GM12878 (cell line): ENCODE measurements at regions not wholly inside any gene's neighbourhood (a gene's known extent, or its start where the extent isn't known, plus 50 kb on each side); places are given as distances from the start of the nearest gene placed in this dataset.

Experiments
- ATAC-seq: fragments of 200-7000 bp; cut with Tn5 transposase; 3 replicates; pipeline ENCODE4 v1.9.1; 2020; ENCODE audit warnings: mild to moderate bottlenecking, moderate library complexity
- BruUV-seq: library from RNA; stranded (reverse); fragments of 400-500 nt; replicated peaks from 2 replicates; lab custom pipeline; 2021; lab: Mats Ljungman, UMichigan
- CTCF ChIA-PET: fragments of 300-600 bp; sonication (Branson Sonifier 250); formaldehyde crosslinking; extraction: SDS; loops from one replicate; lab custom pipeline; 2021; ENCODE audit warnings: inconsistent platforms; lab: Yijun Ruan, JAX
- POLR2A ChIA-PET: fragments of 350-600 bp; formaldehyde crosslinking; extraction: SDS; loops from one replicate; lab custom pipeline; 2021; ENCODE audit warnings: inconsistent platforms; lab: Charles Lee
- RAD21 ChIA-PET: fragments of 300-600 bp; sonication (Branson Sonifier 250); formaldehyde crosslinking; loops from one replicate; lab custom pipeline; 2023; ENCODE audit warnings: antibody characterized with exemption; ENCODE audit not compliant: unreplicated experiment; lab: Charles Lee
- SMC1A ChIA-PET: fragments of 300-600 bp; sonication (Branson Sonifier 250); formaldehyde crosslinking; loops from one replicate; lab custom pipeline; 2023; ENCODE audit not compliant: unreplicated experiment, uncharacterized antibody; lab: Charles Lee
- DNase-seq: peaks from one replicate; pipeline ENCODE4 v3.0.0-alpha.2; 2011; ENCODE audit warnings: low read depth, low spot score
- FAIRE-seq: peaks from 3 replicates; lab custom pipeline; 2011; peaks lifted over from hg19 to GRCh38; lab: Jason Lieb, UNC
- H2AFZ ChIP-seq: 2 replicates; pipeline ENCODE4 v1.6.0; 2011; ENCODE audit warnings: low read depth, low read length, control low read depth; ENCODE audit not compliant: control insufficient read depth
- H3K27ac ChIP-seq: 2 replicates; pipeline ENCODE4 v1.5.1; 2011; ENCODE audit warnings: control low read depth; ENCODE audit not compliant: control insufficient read depth, insufficient read depth
- H3K27me3 ChIP-seq, 2 experiments: replicated peaks in 1 of 2; 2 replicates each; pipeline versions ENCODE4 v1.6.0 to v1.6.1; 2011; ENCODE audit warnings: low read length in 1 of 2; ENCODE audit not compliant: control insufficient read depth in 2 of 2, insufficient read depth in 2 of 2
- H3K36me3 ChIP-seq, 2 experiments: 2 replicates each; pipeline ENCODE4 v1.5.1; 2011; ENCODE audit warnings: low read length in 1 of 2; ENCODE audit not compliant: control insufficient read depth in 2 of 2, insufficient read depth in 2 of 2
- H3K4me1 ChIP-seq: 2 replicates; pipeline ENCODE4 v1.6.1; 2011; ENCODE audit warnings: mild to moderate bottlenecking, low read length, moderate library complexity, mixed read lengths; ENCODE audit not compliant: control insufficient read depth, insufficient read depth
- H3K4me2 ChIP-seq: 2 replicates; pipeline ENCODE4 v1.6.0; 2011; ENCODE audit warnings: control low read depth; ENCODE audit not compliant: control insufficient read depth, insufficient read depth
- H3K4me3 ChIP-seq: fragments of 200-600 bp; sonication (generic); 2 replicates; pipeline ENCODE4 v1.5.1; 2016
- H3K79me2 ChIP-seq: 2 replicates; pipeline ENCODE4 v1.6.0; 2011; ENCODE audit warnings: low read length; ENCODE audit not compliant: control insufficient read depth, insufficient read depth
- H3K9ac ChIP-seq: 2 replicates; pipeline ENCODE4 v1.8.0; 2011; ENCODE audit warnings: low read length, control low read depth, mixed read lengths; ENCODE audit not compliant: control insufficient read depth, insufficient read depth
- H3K9me3 ChIP-seq: replicated peaks from 3 replicates; pipeline ENCODE4 v1.5.1; 2011; ENCODE audit warnings: mild to moderate bottlenecking, low read length; ENCODE audit not compliant: control insufficient read depth, insufficient read depth
- H4K20me1 ChIP-seq: 2 replicates; pipeline ENCODE4 v1.6.0; 2011; ENCODE audit not compliant: control insufficient read depth, insufficient read depth
- CEBPZ ChIP-seq: fragments of 150-350 bp; IDR thresholded peaks from 2 replicates; pipeline ENCODE4 v1.6.1; 2016; ENCODE audit warnings: low read depth, low read length
- HSF1 ChIP-seq: fragments of 150-350 bp; IDR thresholded peaks from 2 replicates; pipeline ENCODE4 v1.6.1; 2014; ENCODE audit warnings: mild to moderate bottlenecking, low read depth, low read length
- KAT2A ChIP-seq: conservative IDR thresholded peaks from 2 replicates; pipeline ENCODE4 v1.6.1; 2011; ENCODE audit warnings: low read depth, low read length; ENCODE audit not compliant: control insufficient read depth
- MLLT1 ChIP-seq: fragments of 450-650 bp; IDR thresholded peaks from 2 replicates; pipeline ENCODE4 v1.6.1; 2016; ENCODE audit warnings: mild to moderate bottlenecking
- SKIL ChIP-seq: fragments of 450-650 bp; IDR thresholded peaks from 2 replicates; pipeline ENCODE4 v1.6.1; 2017; ENCODE audit warnings: mild to moderate bottlenecking, low read depth, inconsistent platforms; ENCODE audit not compliant: poor library complexity, severe bottlenecking
- TCF3 ChIP-seq: IDR thresholded peaks from 2 replicates; pipeline ENCODE4 v1.6.1; 2012; ENCODE audit warnings: low read depth, mild to moderate bottlenecking, low read length, borderline replicate concordance; ENCODE audit not compliant: insufficient read depth
- ZNF24 ChIP-seq: fragments of 450-650 bp; IDR thresholded peaks from 2 replicates; pipeline ENCODE4 v1.6.1; 2017; ENCODE audit warnings: antibody characterized with exemption, mild to moderate bottlenecking
- ZSCAN29 ChIP-seq: fragments of 450-650 bp; IDR thresholded peaks from 2 replicates; pipeline ENCODE4 v1.6.1; 2017; ENCODE audit warnings: mild to moderate bottlenecking, moderate library complexity
- WGBS: methylation state at CpG from one replicate; pipeline ENCODE4 v1.1.6; 2016; ENCODE audit warnings: low lambda C conversion rate; ENCODE audit not compliant: insufficient replicate concordance, insufficient coverage; ENCODE audit errors: missing lambda C conversion rate; 5-methylcytosine and 5-hydroxymethylcytosine counted together
- in situ Hi-C: fragments of 300-500 bp; cut with MboI; formaldehyde crosslinking; loops from 9 replicates; pipeline ENCODE4 v1.14.3; 2018; ENCODE audit warnings: mixed read lengths
- intact Hi-C: fragments of 100-400 bp; cut with micrococcal nuclease; formaldehyde crosslinking; loops from one replicate; pipeline ENCODE4 v1.14.2; 2022; ENCODE audit not compliant: unreplicated experiment

GRCh38 chr6:30397697-30398096 is 52.7 kb downstream of the RPP21 start (continued):
- TF ChIP-seq TCF3 (no peak), HSF1 (no peak), CEBPZ (no peak)

GRCh38 chr6:30399390-30400058 is 54.6 kb downstream of the RPP21 start:
- H3K27me3 ChIP-seq = peaks cover 0 to 5% of the 10 kb centered on the region in 2 experiments; a peak in 2 of 4 replicates
- no TSS peak for BruUV-seq
- FAIRE-seq = no peak
- ChIA-PET RAD21 (interaction anchor here (1.0 to 3.4 kb wide), 5 partner anchors 146 to 182 kb away, joined by 3 to 14 read pairs (median 4); no protein-coding TSS in a partner anchor), SMC1A (interaction anchor here (0.7 to 1.6 kb wide), 4 partner anchors 27 to 181 kb away, joined by 3 to 4 read pairs (median 3); no protein-coding TSS in a partner anchor), CTCF (interaction anchor here (0.6 to 4.3 kb wide), 10 partner anchors 11 to 688 kb away, joined by 3 to 53 read pairs (median 4); no protein-coding TSS in a partner anchor), POLR2A (interaction anchor here (0.5 kb wide), 1 partner anchor 990 kb away, joined by 6 read pairs; no protein-coding TSS in a partner anchor)
- no peak for DNase-seq
- 48% methylated on average over 2 of the region's 2 CpGs for WGBS
- no peak for ATAC-seq
- no peaks in the 10 kb centered on the region for H3K4me1 ChIP-seq
- no peaks in the 10 kb centered on the region for H3K36me3 ChIP-seq
- H3K79me2 ChIP-seq = no peaks in the 10 kb centered on the region
- no peak overlapping the region for H3K4me3 ChIP-seq
- H2AFZ ChIP-seq = no peak overlapping the region
- no peaks in the 10 kb centered on the region for H3K9me3 ChIP-seq
- H4K20me1 ChIP-seq = peaks cover 3% of the 10 kb centered on the region; the same call in 1 of the 2 replicates
- in situ Hi-C loops (loop anchor here (5.0 kb wide), 1 partner anchor 162 kb away; no protein-coding TSS in a partner anchor), intact Hi-C loops (no loop called here)
- H3K27ac ChIP-seq = no peak overlapping the region
- no peak overlapping the region for H3K9ac ChIP-seq
- no peak overlapping the region for H3K4me2 ChIP-seq
- no peak for TF ChIP-seq ZSCAN29
- TF ChIP-seq MLLT1 = no peak
- no peak for TF ChIP-seq SKIL
- TF ChIP-seq KAT2A = no peak
- TF ChIP-seq ZNF24 = no peak
